SK-N-SH (cell line): ENCODE measurements at regions not wholly inside any gene's neighbourhood (a gene's known extent, or its start where the extent isn't known, plus 50 kb on each side); places are given as distances from the start of the nearest gene placed in this dataset.

Source experiments
- CHD2 ChIP-seq: fragments of 150-350 bp; IDR thresholded peaks from 2 replicates; pipeline ENCODE4 v1.6.1; 2018; ENCODE audit warnings: low read length; ENCODE audit not compliant: partially characterized antibody
- CTCF ChIP-seq: fragments of 200-600 bp; sonication (generic); IDR thresholded peaks from 2 replicates; pipeline ENCODE4 v1.6.1; 2017; ENCODE audit warnings: antibody characterized with exemption, mild to moderate bottlenecking, moderate library complexity
- EP300 ChIP-seq, 2 experiments: IDR thresholded peaks; 2 replicates each; pipeline versions ENCODE4 v1.4.0 to v1.6.1; 2012; ENCODE audit warnings: borderline replicate concordance in 1 of 2, low read depth in 1 of 2, low read length in 1 of 2
- FOXM1 ChIP-seq: IDR thresholded peaks from 2 replicates; pipeline ENCODE4 v1.4.0; 2012; ENCODE audit warnings: low read depth, mild to moderate bottlenecking
- JUND ChIP-seq: IDR thresholded peaks from 2 replicates; pipeline ENCODE4 v1.4.0; 2012
- MAX ChIP-seq: IDR thresholded peaks from 2 replicates; pipeline ENCODE4 v1.4.0; 2012; ENCODE audit warnings: low read depth
- MXI1 ChIP-seq: IDR thresholded peaks from 2 replicates; pipeline ENCODE4 v1.6.1; 2012; ENCODE audit warnings: mild to moderate bottlenecking, low read depth, low read length, improper control_type of control experiment
- PBX3 ChIP-seq: IDR thresholded peaks from 2 replicates; pipeline ENCODE4; 2012
- REST ChIP-seq: IDR thresholded peaks from 2 replicates; pipeline ENCODE4 v1.6.1; 2012; ENCODE audit warnings: mild to moderate bottlenecking, low read depth, low read length, moderate library complexity
- RFX5 ChIP-seq: IDR thresholded peaks from 2 replicates; pipeline ENCODE4 v1.6.1; 2012; ENCODE audit warnings: mild to moderate bottlenecking, improper control_type of control experiment, low read length
- TEAD4 ChIP-seq: IDR thresholded peaks from 2 replicates; pipeline ENCODE4 v1.4.0; 2012; ENCODE audit warnings: mild to moderate bottlenecking, borderline replicate concordance; ENCODE audit not compliant: insufficient read depth
- YY1 ChIP-seq: IDR thresholded peaks from 2 replicates; pipeline ENCODE4 v1.4.0; 2012; ENCODE audit warnings: low read depth, mild to moderate bottlenecking

GRCh38 chr11:106514706-106515105 is 437.2 kb downstream of the AASDHPPT start:
- no peak for TF ChIP-seq CTCF
- no peak for TF ChIP-seq FOXM1
- no peak for TF ChIP-seq CHD2
- TF ChIP-seq EP300 (IDR thresholded peaks at IDR 0.05; ENCODE audit: borderline replicate concordance in 1 of 2, low read depth in 1 of 2, low read length in 1 of 2): no peak
- TF ChIP-seq REST: no peak
- TF ChIP-seq JUND: no peak
- TF ChIP-seq MAX: no peak
- TF ChIP-seq YY1: no peak
- no peak for TF ChIP-seq TEAD4
- TF ChIP-seq MXI1: no peak
- no peak for TF ChIP-seq RFX5
- no peak for TF ChIP-seq PBX3
